Stimulated activated CD8-positive, alpha-beta memory T cell treated with anti-CD3 and anti-CD28 coated beads, Interleukin-7, amount 100 ng/mL, for 24 hours (primary cell): ENCODE measurements at regions not wholly inside any gene's neighbourhood (a gene's known extent, or its start where the extent isn't known, plus 50 kb on each side); places are given as distances from the start of the nearest gene placed in this dataset.
"Not testable (repeated sequence)": the region's sequence is repeated elsewhere in the genome, so short reads cannot be mapped to it uniquely, and the experiment has no call there.

Experiments
- DNase-seq: peaks from one replicate; pipeline ENCODE4 v3.0.0-alpha.2; 2020; ENCODE audit warnings: low read depth

- DNase-seq = no peak
Measured at GRCh38 chr1:90824551-90824950, 107.4 kb upstream of the BARHL2 start.

GRCh38 chr1:90823686-90824085 is 106.6 kb upstream of the BARHL2 start:
- DNase-seq = no peak

GRCh38 chr1:90821788-90822359 is 104.8 kb upstream of the BARHL2 start:
- DNase-seq = no peak

- no peak for DNase-seq
Measured at GRCh38 chr1:90821152-90821787, 104.2 kb upstream of the BARHL2 start.

GRCh38 chr1:90820745-90821144 is 103.6 kb upstream of the BARHL2 start:
- no peak for DNase-seq

GRCh38 chr1:90817399-90817798 is 100.3 kb upstream of the BARHL2 start:
- no peak for DNase-seq

- not testable (repeated sequence) for DNase-seq
Measured at GRCh38 chr1:90812237-90812636, 95.1 kb upstream of the BARHL2 start.

GRCh38 chr1:90811444-90811950 is 94.4 kb upstream of the BARHL2 start:
- DNase-seq = not testable (repeated sequence)

- DNase-seq = no peak
Measured at GRCh38 chr1:90810681-90811080, 93.6 kb upstream of the BARHL2 start.

- no peak for DNase-seq
Measured at GRCh38 chr1:90809996-90810395, 92.9 kb upstream of the BARHL2 start.

- no peak for DNase-seq
Measured at GRCh38 chr1:90809093-90809492, 92.0 kb upstream of the BARHL2 start.

GRCh38 chr1:90807329-90807728 is 90.2 kb upstream of the BARHL2 start:
- DNase-seq = no peak

- no peak for DNase-seq
Measured at GRCh38 chr1:90802622-90803021, 85.5 kb upstream of the BARHL2 start.

GRCh38 chr1:90800012-90800717 is 83.1 kb upstream of the BARHL2 start:
- no peak for DNase-seq

- no peak for DNase-seq
Measured at GRCh38 chr1:90799326-90799725, 82.2 kb upstream of the BARHL2 start.

GRCh38 chr1:90798883-90799282 is 81.8 kb upstream of the BARHL2 start:
- no peak for DNase-seq

- DNase-seq = no peak
Measured at GRCh38 chr1:90798344-90798743, 81.2 kb upstream of the BARHL2 start.

- DNase-seq = no peak
Measured at GRCh38 chr1:90795431-90795830, 78.3 kb upstream of the BARHL2 start.

GRCh38 chr1:90786709-90787108 is 69.6 kb upstream of the BARHL2 start:
- no peak for DNase-seq

- no peak for DNase-seq
Measured at GRCh38 chr1:90784186-90784847, 67.2 kb upstream of the BARHL2 start.

GRCh38 chr1:90783181-90783580 is 66.1 kb upstream of the BARHL2 start:
- no peak for DNase-seq

- DNase-seq = no peak
Measured at GRCh38 chr1:90782046-90782445, 64.9 kb upstream of the BARHL2 start.

GRCh38 chr1:90781534-90781933 is 64.4 kb upstream of the BARHL2 start:
- no peak for DNase-seq
